Mammary epithelial cell (primary cell): ENCODE measurements at regions not wholly inside any gene's neighbourhood (a gene's known extent, or its start where the extent isn't known, plus 50 kb on each side); places are given as distances from the start of the nearest gene placed in this dataset.

Source experiments
- EZH2 ChIP-seq: IDR thresholded peaks from 2 replicates; pipeline ENCODE4 v1.6.1; 2012; ENCODE audit warnings: low read length, inconsistent platforms, borderline replicate concordance
- TF ChIP-seq, protein P1 (sequence below), 2 donors: IDR thresholded peaks in 1 of 2; conservative IDR thresholded peaks in 1 of 2; 2 replicates each; pipeline ENCODE4 v1.5.1; 2011 to 2012; ENCODE audit warnings: inconsistent platforms in 2 of 2, low read length in 2 of 2, mild to moderate bottlenecking in 2 of 2, control low read depth in 1 of 2, low read depth in 1 of 2; ENCODE audit not compliant: insufficient read depth in 1 of 2; ENCODE audit errors: extremely low read depth in 1 of 2

DNA sequence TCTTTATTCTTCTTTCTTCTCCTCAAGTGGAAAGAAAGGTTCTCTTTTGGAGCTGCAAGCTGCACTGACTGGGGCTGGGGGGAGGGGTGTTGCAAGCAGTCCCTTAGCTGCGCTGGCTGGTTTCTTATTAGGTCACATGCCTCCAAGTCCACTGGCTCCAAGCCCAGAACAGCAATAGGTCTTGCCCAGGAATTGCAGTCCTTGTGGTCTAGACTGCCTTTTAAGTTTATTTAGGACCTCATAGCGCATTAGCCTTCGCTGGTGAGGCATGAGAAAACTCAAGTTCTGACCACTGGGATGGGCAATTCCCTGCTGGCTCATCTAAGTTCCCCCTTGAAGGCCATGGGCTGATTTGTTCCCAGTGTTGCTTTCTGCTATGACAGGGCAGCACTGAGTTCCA lies 138.6 kb upstream of the SCN7A start:
- TF ChIP-seq, protein P1, sequence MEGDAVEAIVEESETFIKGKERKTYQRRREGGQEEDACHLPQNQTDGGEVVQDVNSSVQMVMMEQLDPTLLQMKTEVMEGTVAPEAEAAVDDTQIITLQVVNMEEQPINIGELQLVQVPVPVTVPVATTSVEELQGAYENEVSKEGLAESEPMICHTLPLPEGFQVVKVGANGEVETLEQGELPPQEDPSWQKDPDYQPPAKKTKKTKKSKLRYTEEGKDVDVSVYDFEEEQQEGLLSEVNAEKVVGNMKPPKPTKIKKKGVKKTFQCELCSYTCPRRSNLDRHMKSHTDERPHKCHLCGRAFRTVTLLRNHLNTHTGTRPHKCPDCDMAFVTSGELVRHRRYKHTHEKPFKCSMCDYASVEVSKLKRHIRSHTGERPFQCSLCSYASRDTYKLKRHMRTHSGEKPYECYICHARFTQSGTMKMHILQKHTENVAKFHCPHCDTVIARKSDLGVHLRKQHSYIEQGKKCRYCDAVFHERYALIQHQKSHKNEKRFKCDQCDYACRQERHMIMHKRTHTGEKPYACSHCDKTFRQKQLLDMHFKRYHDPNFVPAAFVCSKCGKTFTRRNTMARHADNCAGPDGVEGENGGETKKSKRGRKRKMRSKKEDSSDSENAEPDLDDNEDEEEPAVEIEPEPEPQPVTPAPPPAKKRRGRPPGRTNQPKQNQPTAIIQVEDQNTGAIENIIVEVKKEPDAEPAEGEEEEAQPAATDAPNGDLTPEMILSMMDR (conservative IDR thresholded peaks at IDR 0.05 in 1 of 2, IDR thresholded peaks at IDR 0.05 in 1 of 2; ENCODE audit: extremely low read depth in 1 of 2, insufficient read depth in 1 of 2, low read depth in 1 of 2, low read length in 2 of 2) = no peak
- no peak for TF ChIP-seq EZH2
